ENCODE measurements at regions not wholly inside any gene's neighbourhood (a gene's known extent, or its start where the extent isn't known, plus 50 kb on each side); places are given as distances from the start of the nearest gene placed in this dataset.

DNA sequence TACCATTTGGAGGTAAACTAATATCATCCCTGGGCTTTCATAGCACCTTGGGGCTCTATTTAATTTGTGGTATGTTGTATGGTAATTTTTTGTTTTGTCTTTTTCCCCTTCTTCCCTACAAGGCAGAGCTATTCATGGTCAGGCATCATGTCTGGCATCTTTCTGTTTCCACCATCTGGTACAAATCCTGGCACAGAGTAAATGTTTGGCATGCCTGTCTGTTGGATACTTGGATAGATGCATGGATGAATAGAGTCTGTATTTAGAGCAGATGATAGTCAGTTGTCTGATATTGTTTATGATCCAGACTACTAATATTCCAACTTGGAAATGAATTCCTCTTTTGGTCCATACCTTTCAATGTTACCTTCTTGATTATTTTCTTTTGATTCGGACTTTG, 139.8 kb downstream of the NEDD1 start:
- H3K27ac ChIP-seq (ENCODE audit: low read depth in 2 of 2, low read length in 1 of 2): no peak overlapping the region
- H3K36me3 ChIP-seq (replicated peaks in 1 of 2; ENCODE audit: control insufficient read depth in 1 of 2, insufficient read depth in 2 of 2, low read length in 1 of 2): no peaks in the 10 kb centered on the region
- no peaks in the 10 kb centered on the region for H3K4me1 ChIP-seq (ENCODE audit: control insufficient read depth in 1 of 2, insufficient read depth in 2 of 2, low read depth in 1 of 2, low read length in 1 of 2)
- no peak overlapping the region for H2AFZ ChIP-seq (ENCODE audit: low read depth)
- H3K9ac ChIP-seq: no peak overlapping the region
- no peaks in the 10 kb centered on the region for H4K20me1 ChIP-seq (ENCODE audit: insufficient read depth)
- H3K9me2 ChIP-seq: no peaks in the 10 kb centered on the region
- H3F3A ChIP-seq (replicated peaks; ENCODE audit: insufficient read depth): no peaks in the 10 kb centered on the region
- H3K79me2 ChIP-seq (ENCODE audit: insufficient read depth): no peaks in the 10 kb centered on the region
- no peaks in the 10 kb centered on the region for H3K27me3 ChIP-seq (ENCODE audit: insufficient read depth)
- H3K9me3 ChIP-seq: no peaks in the 10 kb centered on the region
- WGBS (ENCODE audit: low lambda C conversion rate): 21% methylated on average over 1 of the region's 1 CpG
- TF ChIP-seq POLR2AphosphoS5 (IDR thresholded peaks at IDR 0.05; ENCODE audit: low read depth, low read length) (no peak), FOSL2 (IDR thresholded peaks at IDR 0.05; ENCODE audit: borderline replicate concordance, low read depth) (no peak), GABPA (IDR thresholded peaks at IDR 0.05; ENCODE audit: low read depth) (no peak), EP300 (IDR thresholded peaks at IDR 0.05; ENCODE audit: borderline replicate concordance in 1 of 2, low read depth in 1 of 2, low read length in 1 of 2) (no peak), RXRA (IDR thresholded peaks at IDR 0.05; ENCODE audit: borderline replicate concordance, low read depth) (no peak), CHD2 (IDR thresholded peaks at IDR 0.05; ENCODE audit: low read length, partially characterized antibody) (no peak)
- TF ChIP-seq, protein P1, sequence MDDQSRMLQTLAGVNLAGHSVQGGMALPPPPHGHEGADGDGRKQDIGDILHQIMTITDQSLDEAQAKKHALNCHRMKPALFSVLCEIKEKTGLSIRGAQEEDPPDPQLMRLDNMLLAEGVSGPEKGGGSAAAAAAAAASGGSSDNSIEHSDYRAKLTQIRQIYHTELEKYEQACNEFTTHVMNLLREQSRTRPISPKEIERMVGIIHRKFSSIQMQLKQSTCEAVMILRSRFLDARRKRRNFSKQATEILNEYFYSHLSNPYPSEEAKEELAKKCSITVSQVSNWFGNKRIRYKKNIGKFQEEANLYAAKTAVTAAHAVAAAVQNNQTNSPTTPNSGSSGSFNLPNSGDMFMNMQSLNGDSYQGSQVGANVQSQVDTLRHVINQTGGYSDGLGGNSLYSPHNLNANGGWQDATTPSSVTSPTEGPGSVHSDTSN (IDR thresholded peaks at IDR 0.05): no peak
- TF ChIP-seq, protein P2, sequence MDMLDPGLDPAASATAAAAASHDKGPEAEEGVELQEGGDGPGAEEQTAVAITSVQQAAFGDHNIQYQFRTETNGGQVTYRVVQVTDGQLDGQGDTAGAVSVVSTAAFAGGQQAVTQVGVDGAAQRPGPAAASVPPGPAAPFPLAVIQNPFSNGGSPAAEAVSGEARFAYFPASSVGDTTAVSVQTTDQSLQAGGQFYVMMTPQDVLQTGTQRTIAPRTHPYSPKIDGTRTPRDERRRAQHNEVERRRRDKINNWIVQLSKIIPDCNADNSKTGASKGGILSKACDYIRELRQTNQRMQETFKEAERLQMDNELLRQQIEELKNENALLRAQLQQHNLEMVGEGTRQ (IDR thresholded peaks at IDR 0.05; ENCODE audit: borderline replicate concordance, low read depth, low read length): no peak
- TF ChIP-seq, protein P3, sequence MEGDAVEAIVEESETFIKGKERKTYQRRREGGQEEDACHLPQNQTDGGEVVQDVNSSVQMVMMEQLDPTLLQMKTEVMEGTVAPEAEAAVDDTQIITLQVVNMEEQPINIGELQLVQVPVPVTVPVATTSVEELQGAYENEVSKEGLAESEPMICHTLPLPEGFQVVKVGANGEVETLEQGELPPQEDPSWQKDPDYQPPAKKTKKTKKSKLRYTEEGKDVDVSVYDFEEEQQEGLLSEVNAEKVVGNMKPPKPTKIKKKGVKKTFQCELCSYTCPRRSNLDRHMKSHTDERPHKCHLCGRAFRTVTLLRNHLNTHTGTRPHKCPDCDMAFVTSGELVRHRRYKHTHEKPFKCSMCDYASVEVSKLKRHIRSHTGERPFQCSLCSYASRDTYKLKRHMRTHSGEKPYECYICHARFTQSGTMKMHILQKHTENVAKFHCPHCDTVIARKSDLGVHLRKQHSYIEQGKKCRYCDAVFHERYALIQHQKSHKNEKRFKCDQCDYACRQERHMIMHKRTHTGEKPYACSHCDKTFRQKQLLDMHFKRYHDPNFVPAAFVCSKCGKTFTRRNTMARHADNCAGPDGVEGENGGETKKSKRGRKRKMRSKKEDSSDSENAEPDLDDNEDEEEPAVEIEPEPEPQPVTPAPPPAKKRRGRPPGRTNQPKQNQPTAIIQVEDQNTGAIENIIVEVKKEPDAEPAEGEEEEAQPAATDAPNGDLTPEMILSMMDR (IDR thresholded peaks at IDR 0.05): no peak
- no peak overlapping the region for H3K4me2 ChIP-seq
- CTCF ChIA-PET: no interaction called here
- no peak for DNase-seq
- H3K4me3 ChIP-seq (ENCODE audit: low read depth in 2 of 2, low read length in 1 of 2): no peak overlapping the region
- POLR2A ChIA-PET: no interaction called here

DNA sequence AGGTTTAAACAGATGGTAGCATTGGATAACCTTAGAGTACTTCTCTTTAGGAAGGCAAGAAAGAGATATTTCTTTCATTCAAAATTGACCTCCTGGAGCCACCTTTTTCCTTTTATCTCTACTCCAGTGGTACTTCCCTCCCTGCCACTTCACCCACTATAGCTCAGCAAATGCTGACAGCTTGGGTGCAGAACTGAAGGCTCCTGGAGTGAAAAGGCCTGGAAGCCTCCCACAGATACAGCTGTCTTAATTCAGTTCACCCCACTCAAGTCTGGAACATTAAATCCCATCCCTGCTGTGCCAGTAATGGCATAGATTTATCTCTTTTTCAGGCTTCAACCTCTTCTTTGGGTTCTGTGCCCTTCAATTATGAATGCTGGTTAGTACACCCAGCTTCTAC, 140.3 kb downstream of the NEDD1 start:
- no peak for DNase-seq
- TF ChIP-seq, protein P2 (IDR thresholded peaks at IDR 0.05; ENCODE audit: borderline replicate concordance, low read depth, low read length): no peak
- TF ChIP-seq EZH2phosphoT487 (IDR thresholded peaks at IDR 0.05; ENCODE audit: borderline replicate concordance, low read depth): no peak
- TF ChIP-seq YY1 (IDR thresholded peaks at IDR 0.05; ENCODE audit: low read depth): no peak
- no peaks in the 10 kb centered on the region for H3K36me3 ChIP-seq (replicated peaks in 1 of 2; ENCODE audit: control insufficient read depth in 1 of 2, insufficient read depth in 2 of 2, low read length in 1 of 2)
- no peak overlapping the region for H3K4me2 ChIP-seq
- H3K79me2 ChIP-seq (ENCODE audit: insufficient read depth): no peaks in the 10 kb centered on the region
- H3K4me1 ChIP-seq (ENCODE audit: control insufficient read depth in 1 of 2, insufficient read depth in 2 of 2, low read depth in 1 of 2, low read length in 1 of 2): no peaks in the 10 kb centered on the region
- no peak overlapping the region for H3K27ac ChIP-seq (ENCODE audit: low read depth in 2 of 2, low read length in 1 of 2)
- no peak overlapping the region for H3K4me3 ChIP-seq (ENCODE audit: low read depth in 2 of 2, low read length in 1 of 2)
- ChIA-PET POLR2A (no interaction called here), CTCF (no interaction called here)
- H4K20me1 ChIP-seq (ENCODE audit: insufficient read depth): no peaks in the 10 kb centered on the region
- no peaks in the 10 kb centered on the region for H3K9me3 ChIP-seq
- H3K27me3 ChIP-seq (ENCODE audit: insufficient read depth): no peaks in the 10 kb centered on the region
- H2AFZ ChIP-seq (ENCODE audit: low read depth): no peak overlapping the region
- H3K9ac ChIP-seq: no peak overlapping the region
- no peaks in the 10 kb centered on the region for H3K9me2 ChIP-seq
- H3F3A ChIP-seq (replicated peaks; ENCODE audit: insufficient read depth): no peaks in the 10 kb centered on the region
